ENCODE measurements at regions not wholly inside any gene's neighbourhood (a gene's known extent, or its start where the extent isn't known, plus 50 kb on each side); places are given as distances from the start of the nearest gene placed in this dataset.

- Histone ChIP-seq H3K36me3 (ENCODE audit: control insufficient read depth, insufficient read depth, low read length) (no peaks in the 10 kb centered on the region), H3K4me1 (ENCODE audit: control insufficient read depth, insufficient read depth, low read length) (no peaks in the 10 kb centered on the region), H3K27ac (ENCODE audit: low read length) (no peak overlapping the region), H3K4me3 (ENCODE audit: low read length) (no peak overlapping the region), H3K9me3 (ENCODE audit: control insufficient read depth, low read depth, low read length) (no peaks in the 10 kb centered on the region), H3K27me3 (ENCODE audit: control insufficient read depth, insufficient read depth, low read length) (no peaks in the 10 kb centered on the region)
- DNase-seq = no peak
- no CpG with 5 or more reads among the region's 3 CpGs for WGBS (ENCODE audit: insufficient coverage, low lambda C conversion rate)
Observed at GRCh38 chrX:13254870-13255269, 65.0 kb downstream of the ATXN3L start.

- peak overlapping the region; percentile 9 for H3K27ac ChIP-seq (ENCODE audit: low read length)
- H3K27me3 ChIP-seq (ENCODE audit: control insufficient read depth, insufficient read depth, low read length) = no peaks in the 10 kb centered on the region
- WGBS (ENCODE audit: insufficient coverage, low lambda C conversion rate) = 100% methylated on average over 1 of the region's 5 CpGs
- no peaks in the 10 kb centered on the region for H3K9me3 ChIP-seq (ENCODE audit: control insufficient read depth, low read depth, low read length)
- H3K36me3 ChIP-seq (ENCODE audit: control insufficient read depth, insufficient read depth, low read length) = no peaks in the 10 kb centered on the region
- no peak overlapping the region for H3K4me3 ChIP-seq (ENCODE audit: low read length)
- DNase-seq = peak; percentile 62 to 75
- no peaks in the 10 kb centered on the region for H3K4me1 ChIP-seq (ENCODE audit: control insufficient read depth, insufficient read depth, low read length)
Observed at GRCh38 chrX:13254076-13254785, 65.6 kb downstream of the ATXN3L start.

GRCh38 chrX:13253223-13253622, 66.6 kb downstream of the ATXN3L start:
- no peak overlapping the region for H3K4me3 ChIP-seq (ENCODE audit: low read length)
- H3K27me3 ChIP-seq (ENCODE audit: control insufficient read depth, insufficient read depth, low read length) = no peaks in the 10 kb centered on the region
- WGBS (ENCODE audit: insufficient coverage, low lambda C conversion rate) = no CpG with 5 or more reads among the region's 3 CpGs
- no peak for DNase-seq
- H3K9me3 ChIP-seq (ENCODE audit: control insufficient read depth, low read depth, low read length) = no peaks in the 10 kb centered on the region
- H3K4me1 ChIP-seq (ENCODE audit: control insufficient read depth, insufficient read depth, low read length) = no peaks in the 10 kb centered on the region
- no peaks in the 10 kb centered on the region for H3K36me3 ChIP-seq (ENCODE audit: control insufficient read depth, insufficient read depth, low read length)
- no peak overlapping the region for H3K27ac ChIP-seq (ENCODE audit: low read length)

GRCh38 chrX:13252726-13253125, 67.1 kb downstream of the ATXN3L start:
- Histone ChIP-seq H3K27me3 (ENCODE audit: control insufficient read depth, insufficient read depth, low read length) (no peaks in the 10 kb centered on the region), H3K36me3 (ENCODE audit: control insufficient read depth, insufficient read depth, low read length) (no peaks in the 10 kb centered on the region), H3K4me1 (ENCODE audit: control insufficient read depth, insufficient read depth, low read length) (no peaks in the 10 kb centered on the region), H3K27ac (ENCODE audit: low read length) (no peak overlapping the region), H3K9me3 (ENCODE audit: control insufficient read depth, low read depth, low read length) (no peaks in the 10 kb centered on the region), H3K4me3 (ENCODE audit: low read length) (no peak overlapping the region)
- no peak for DNase-seq
- no CpG with 5 or more reads among the region's 4 CpGs for WGBS (ENCODE audit: insufficient coverage, low lambda C conversion rate)

GRCh38 chrX:13250826-13251580, 68.8 kb downstream of the ATXN3L start:
- no peak overlapping the region for H3K27ac ChIP-seq (ENCODE audit: low read length)
- H3K9me3 ChIP-seq (ENCODE audit: control insufficient read depth, low read depth, low read length) = no peaks in the 10 kb centered on the region
- DNase-seq = peak in 1 of 2 donors; percentile 9
- no peaks in the 10 kb centered on the region for H3K4me1 ChIP-seq (ENCODE audit: control insufficient read depth, insufficient read depth, low read length)
- H3K4me3 ChIP-seq (ENCODE audit: low read length) = no peak overlapping the region
- H3K27me3 ChIP-seq (ENCODE audit: control insufficient read depth, insufficient read depth, low read length) = no peaks in the 10 kb centered on the region
- no CpG with 5 or more reads among the region's 7 CpGs for WGBS (ENCODE audit: insufficient coverage, low lambda C conversion rate)
- no peaks in the 10 kb centered on the region for H3K36me3 ChIP-seq (ENCODE audit: control insufficient read depth, insufficient read depth, low read length)

- DNase-seq = no peak
- H3K9me3 ChIP-seq (ENCODE audit: control insufficient read depth, low read depth, low read length) = no peaks in the 10 kb centered on the region
- H3K4me3 ChIP-seq (ENCODE audit: low read length) = no peak overlapping the region
- no peaks in the 10 kb centered on the region for H3K36me3 ChIP-seq (ENCODE audit: control insufficient read depth, insufficient read depth, low read length)
- no peaks in the 10 kb centered on the region for H3K4me1 ChIP-seq (ENCODE audit: control insufficient read depth, insufficient read depth, low read length)
- H3K27ac ChIP-seq (ENCODE audit: low read length) = no peak overlapping the region
- H3K27me3 ChIP-seq (ENCODE audit: control insufficient read depth, insufficient read depth, low read length) = no peaks in the 10 kb centered on the region
- 63% methylated on average over 1 of the region's 9 CpGs for WGBS (ENCODE audit: insufficient coverage, low lambda C conversion rate)
Observed at GRCh38 chrX:13248867-13249486, 70.9 kb downstream of the ATXN3L start.

- WGBS (ENCODE audit: insufficient coverage, low lambda C conversion rate) = no CpG with 5 or more reads among the region's 5 CpGs
- no peaks in the 10 kb centered on the region for H3K27me3 ChIP-seq (ENCODE audit: control insufficient read depth, insufficient read depth, low read length)
- H3K27ac ChIP-seq (ENCODE audit: low read length) = no peak overlapping the region
- no peak for DNase-seq
- H3K9me3 ChIP-seq (ENCODE audit: control insufficient read depth, low read depth, low read length) = no peaks in the 10 kb centered on the region
- H3K36me3 ChIP-seq (ENCODE audit: control insufficient read depth, insufficient read depth, low read length) = no peaks in the 10 kb centered on the region
- H3K4me1 ChIP-seq (ENCODE audit: control insufficient read depth, insufficient read depth, low read length) = no peaks in the 10 kb centered on the region
- no peak overlapping the region for H3K4me3 ChIP-seq (ENCODE audit: low read length)
Observed at GRCh38 chrX:13239272-13239671, 80.6 kb downstream of the ATXN3L start.

- no peaks in the 10 kb centered on the region for H3K36me3 ChIP-seq (ENCODE audit: control insufficient read depth, insufficient read depth, low read length)
- no peaks in the 10 kb centered on the region for H3K27me3 ChIP-seq (ENCODE audit: control insufficient read depth, insufficient read depth, low read length)
- no peak overlapping the region for H3K4me3 ChIP-seq (ENCODE audit: low read length)
- H3K4me1 ChIP-seq (ENCODE audit: control insufficient read depth, insufficient read depth, low read length) = no peaks in the 10 kb centered on the region
- peak in 1 of 2 donors; percentile 47 for DNase-seq
- no peaks in the 10 kb centered on the region for H3K9me3 ChIP-seq (ENCODE audit: control insufficient read depth, low read depth, low read length)
- WGBS (ENCODE audit: insufficient coverage, low lambda C conversion rate) = no CpG with 5 or more reads among the region's 1 CpG
- no peak overlapping the region for H3K27ac ChIP-seq (ENCODE audit: low read length)
Observed at GRCh38 chrX:13235930-13236329, 83.9 kb downstream of the ATXN3L start.

GRCh38 chrX:13232484-13232883, 87.4 kb downstream of the ATXN3L start:
- Histone ChIP-seq H3K36me3 (ENCODE audit: control insufficient read depth, insufficient read depth, low read length) (no peaks in the 10 kb centered on the region), H3K27me3 (ENCODE audit: control insufficient read depth, insufficient read depth, low read length) (no peaks in the 10 kb centered on the region), H3K4me3 (ENCODE audit: low read length) (no peak overlapping the region), H3K4me1 (ENCODE audit: control insufficient read depth, insufficient read depth, low read length) (no peaks in the 10 kb centered on the region), H3K27ac (ENCODE audit: low read length) (no peak overlapping the region), H3K9me3 (ENCODE audit: control insufficient read depth, low read depth, low read length) (no peaks in the 10 kb centered on the region)
- no peak for DNase-seq

- Histone ChIP-seq H3K27ac (ENCODE audit: low read length) (no peak overlapping the region), H3K9me3 (ENCODE audit: control insufficient read depth, low read depth, low read length) (no peaks in the 10 kb centered on the region), H3K4me3 (ENCODE audit: low read length) (no peak overlapping the region), H3K27me3 (ENCODE audit: control insufficient read depth, insufficient read depth, low read length) (no peaks in the 10 kb centered on the region), H3K4me1 (ENCODE audit: control insufficient read depth, insufficient read depth, low read length) (peaks cover 3% of the 10 kb centered on the region), H3K36me3 (ENCODE audit: control insufficient read depth, insufficient read depth, low read length) (no peaks in the 10 kb centered on the region)
- no peak for DNase-seq
Observed at GRCh38 chrX:13226214-13226613, 93.6 kb downstream of the ATXN3L start.
